GM21515 (cell line): ENCODE measurements at regions not wholly inside any gene's neighbourhood (a gene's known extent, or its start where the extent isn't known, plus 50 kb on each side); places are given as distances from the start of the nearest gene placed in this dataset.
"Not testable (repeated sequence)": the region's sequence is repeated elsewhere in the genome, so short reads cannot be mapped to it uniquely, and the experiment has no call there.

ENCODE experiments used
- ATAC-seq: cut with Tn5 transposase; IDR thresholded peaks from one replicate; pipeline ENCODE4 v1.9.1; 2021; ENCODE audit not compliant: unreplicated experiment

- ATAC-seq, result no peak
These were observed 309.7 kb downstream of the GUCY2F start for GRCh38 chrX:109172091-109172602.

- ATAC-seq, result no peak
These were observed 326.7 kb downstream of the GUCY2F start for GRCh38 chrX:109155161-109155560.

- ATAC-seq, result not testable (repeated sequence)
These were observed 337.7 kb downstream of the GUCY2F start for GRCh38 chrX:109144173-109144572.

GRCh38 chrX:109140463-109140862, 341.4 kb downstream of the GUCY2F start:
- ATAC-seq, result no peak

- ATAC-seq, result no peak
These were observed 347.1 kb downstream of the GUCY2F start for GRCh38 chrX:109134777-109135176.

- no peak for ATAC-seq
These were observed 356.6 kb downstream of the GUCY2F start for GRCh38 chrX:109125304-109125703.

- ATAC-seq, result no peak
These were observed 353.0 kb upstream of the IRS4 start for GRCh38 chrX:109089359-109089758.

- ATAC-seq, result no peak
These were observed 341.4 kb upstream of the IRS4 start for GRCh38 chrX:109077788-109078187.

- not testable (repeated sequence) for ATAC-seq
These were observed 317.8 kb upstream of the IRS4 start for GRCh38 chrX:109054181-109054581.

GRCh38 chrX:109049903-109050302, 313.5 kb upstream of the IRS4 start:
- ATAC-seq, result no peak

GRCh38 chrX:109049416-109049815, 313.1 kb upstream of the IRS4 start:
- no peak for ATAC-seq

- ATAC-seq, result no peak
These were observed 303.7 kb upstream of the IRS4 start for GRCh38 chrX:109040057-109040456.

GRCh38 chrX:109036624-109037023, 300.3 kb upstream of the IRS4 start:
- ATAC-seq, result no peak

- ATAC-seq, result no peak
These were observed 257.5 kb upstream of the IRS4 start for GRCh38 chrX:108993909-108994308.

- not testable (repeated sequence) for ATAC-seq
These were observed 236.5 kb upstream of the IRS4 start for GRCh38 chrX:108972899-108973298.

- ATAC-seq, result no peak
These were observed 210.8 kb upstream of the IRS4 start for GRCh38 chrX:108947205-108947604.

- no peak for ATAC-seq
These were observed 210.2 kb upstream of the IRS4 start for GRCh38 chrX:108946531-108946930.

GRCh38 chrX:108945883-108946523, 209.6 kb upstream of the IRS4 start:
- no peak for ATAC-seq

- no peak for ATAC-seq
These were observed 178.4 kb upstream of the IRS4 start for GRCh38 chrX:108914791-108915190.

- not testable (repeated sequence) for ATAC-seq
These were observed 167.5 kb upstream of the IRS4 start for GRCh38 chrX:108903831-108904230.

- ATAC-seq, result no peak
These were observed 164.0 kb upstream of the IRS4 start for GRCh38 chrX:108900333-108900732.

GRCh38 chrX:108896349-108896748, 160.0 kb upstream of the IRS4 start:
- ATAC-seq, result not testable (repeated sequence)

- no peak for ATAC-seq
These were observed 156.1 kb upstream of the IRS4 start for GRCh38 chrX:108892501-108892900.
